GM12878 (cell line): ENCODE measurements at regions not wholly inside any gene's neighbourhood (a gene's known extent, or its start where the extent isn't known, plus 50 kb on each side); places are given as distances from the start of the nearest gene placed in this dataset.

Experiments used
- BCL3 ChIP-seq: IDR thresholded peaks from 2 replicates; pipeline ENCODE4 v1.6.1; 2011; ENCODE audit warnings: borderline replicate concordance, low read depth, mild to moderate bottlenecking, moderate library complexity, low read length; ENCODE audit not compliant: insufficient read depth, poor library complexity, severe bottlenecking
- CREM ChIP-seq: IDR thresholded peaks from 2 replicates; pipeline ENCODE4 v1.6.1; 2014; ENCODE audit warnings: antibody characterized with exemption, low read depth
- CTCF ChIP-seq, 3 experiments: IDR thresholded peaks in 2 of 3; conservative IDR thresholded peaks in 1 of 3; 2 replicates each; pipeline ENCODE4 v1.5.1; 2011; ENCODE audit warnings: low read depth in 3 of 3, low read length in 3 of 3, mild to moderate bottlenecking in 3 of 3, control low read depth in 2 of 3, moderate library complexity in 2 of 3, inconsistent platforms in 1 of 3, mixed read lengths in 1 of 3; ENCODE audit not compliant: control insufficient read depth in 2 of 3, insufficient read depth in 1 of 3; ENCODE audit errors: extremely low read depth in 1 of 3
- EZH2 ChIP-seq: IDR thresholded peaks from 2 replicates; pipeline ENCODE4 v1.6.1; 2012; ENCODE audit warnings: low read depth, mild to moderate bottlenecking, control low read depth, inconsistent platforms, low read length, borderline replicate concordance; ENCODE audit not compliant: control insufficient read depth
- FOXM1 ChIP-seq: IDR thresholded peaks from 2 replicates; pipeline ENCODE4 v1.6.1; 2012; ENCODE audit warnings: low read depth, mild to moderate bottlenecking, inconsistent platforms, low read length, moderate library complexity
- MXI1 ChIP-seq: fragments of 150-350 bp; IDR thresholded peaks from 2 replicates; pipeline ENCODE4 v1.6.1; 2011; ENCODE audit warnings: low read depth, mild to moderate bottlenecking, inconsistent platforms, low read length, improper control_type of control experiment
- NRF1 ChIP-seq: conservative IDR thresholded peaks from 2 replicates; pipeline ENCODE4 v1.6.1; 2011; ENCODE audit warnings: mild to moderate bottlenecking, low read depth, low read length, improper control_type of control experiment
- RUNX3 ChIP-seq: IDR thresholded peaks from 2 replicates; pipeline ENCODE4 v1.6.1; 2012; ENCODE audit warnings: low read length, inconsistent platforms
- SREBF2 ChIP-seq: IDR thresholded peaks from 2 replicates; pipeline ENCODE4 v1.6.1; 2012; ENCODE audit warnings: mild to moderate bottlenecking, low read length
- TARDBP ChIP-seq: IDR thresholded peaks from 2 replicates; pipeline ENCODE4 v1.6.1; 2016; ENCODE audit warnings: borderline replicate concordance
- ZBTB11 ChIP-seq: fragments of 450-650 bp; formaldehyde crosslinking; IDR thresholded peaks from 2 replicates; pipeline ENCODE4 v1.5.0; 2022; ENCODE audit warnings: mild to moderate bottlenecking, missing genetic modification characterization
- TF ChIP-seq, protein P1 (sequence below): IDR thresholded peaks from 2 replicates; pipeline ENCODE4 v1.6.1; 2012; ENCODE audit warnings: low read depth, low read length, improper control_type of control experiment

DNA sequence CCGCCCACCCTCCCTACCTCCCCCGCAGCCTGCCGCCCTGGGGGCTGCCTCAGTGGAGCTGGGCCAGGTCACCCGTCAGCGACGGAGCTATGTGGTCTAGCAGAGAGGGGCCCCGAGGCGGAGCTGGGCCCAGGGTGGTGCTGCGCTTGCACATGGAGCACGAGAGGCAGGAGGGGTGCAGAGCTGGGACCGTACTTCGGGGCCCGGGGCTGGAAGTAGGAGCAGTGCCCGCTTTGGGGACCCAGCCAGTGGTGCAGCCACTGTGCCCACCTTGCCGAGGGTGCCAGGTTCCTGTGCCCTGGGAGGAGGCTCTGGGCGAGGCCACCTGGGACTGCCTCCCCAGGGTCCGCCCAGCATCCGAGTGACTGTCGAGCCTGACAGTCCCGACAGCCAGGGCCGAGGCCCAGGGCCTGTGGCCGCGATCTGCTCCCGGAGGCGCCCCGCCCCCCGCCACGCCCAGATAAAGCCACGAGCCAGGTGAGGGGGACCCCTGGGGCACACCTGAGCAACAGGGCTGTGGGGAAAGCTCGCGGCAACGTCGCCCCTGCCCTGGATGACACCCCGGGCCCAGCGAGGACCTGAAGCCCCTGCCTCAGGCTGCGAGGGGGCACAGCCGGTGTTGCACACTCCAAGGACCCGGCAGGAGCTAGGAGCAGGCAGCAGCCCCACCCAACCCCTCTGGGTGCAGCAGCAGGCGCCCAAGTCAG is 117.5 kb downstream of the DNAAF6 start (continued):
- TF ChIP-seq BCL3 (no peak), CTCF (IDR thresholded peaks at IDR 0.05 in 2 of 3, conservative IDR thresholded peaks at IDR 0.05 in 1 of 3; ENCODE audit: control insufficient read depth in 2 of 3, extremely low read depth in 1 of 3, insufficient read depth in 1 of 3, low read depth in 3 of 3, low read length in 3 of 3) (no peak), TARDBP (no peak), FOXM1 (no peak), SREBF2 (no peak), CREM (no peak), NRF1 (no peak), EZH2 (no peak), ZBTB11 (CRISPR knock-in tag) (no peak), RUNX3 (no peak), MXI1 (no peak)
- TF ChIP-seq, protein P1, sequence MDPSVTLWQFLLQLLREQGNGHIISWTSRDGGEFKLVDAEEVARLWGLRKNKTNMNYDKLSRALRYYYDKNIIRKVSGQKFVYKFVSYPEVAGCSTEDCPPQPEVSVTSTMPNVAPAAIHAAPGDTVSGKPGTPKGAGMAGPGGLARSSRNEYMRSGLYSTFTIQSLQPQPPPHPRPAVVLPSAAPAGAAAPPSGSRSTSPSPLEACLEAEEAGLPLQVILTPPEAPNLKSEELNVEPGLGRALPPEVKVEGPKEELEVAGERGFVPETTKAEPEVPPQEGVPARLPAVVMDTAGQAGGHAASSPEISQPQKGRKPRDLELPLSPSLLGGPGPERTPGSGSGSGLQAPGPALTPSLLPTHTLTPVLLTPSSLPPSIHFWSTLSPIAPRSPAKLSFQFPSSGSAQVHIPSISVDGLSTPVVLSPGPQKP = no peak
